ENCODE measurements at regions not wholly inside any gene's neighbourhood (a gene's known extent, or its start where the extent isn't known, plus 50 kb on each side); places are given as distances from the start of the nearest gene placed in this dataset.

GRCh38 chr3:78186404-78186803, 1146.5 kb downstream of the ROBO2 start:
- DNase-seq (ENCODE audit: low read depth, low spot score), result no peak
- H3K4me3 Mint-ChIP-seq, result no peak overlapping the region
- H3K9me3 Mint-ChIP-seq, result peaks cover 6% of the 10 kb centered on the region
- no peak for TF ChIP-seq CTCF (conservative IDR thresholded peaks at IDR 0.05)
- H3K4me1 Mint-ChIP-seq, result peaks cover 17% of the 10 kb centered on the region
- H3K36me3 Mint-ChIP-seq (ENCODE audit: low read depth), result no peaks in the 10 kb centered on the region
- H3K27ac Mint-ChIP-seq (ENCODE audit: unreplicated experiment), result no peak overlapping the region
- no peaks in the 10 kb centered on the region for H3K27me3 Mint-ChIP-seq (ENCODE audit: low read depth)

GRCh38 chr3:78201091-78201490, 1161.2 kb downstream of the ROBO2 start:
- H3K4me1 Mint-ChIP-seq, result no peaks in the 10 kb centered on the region
- no peak overlapping the region for H3K27ac Mint-ChIP-seq (ENCODE audit: unreplicated experiment)
- no peak for TF ChIP-seq CTCF (conservative IDR thresholded peaks at IDR 0.05)
- no peak overlapping the region for H3K4me3 Mint-ChIP-seq
- H3K9me3 Mint-ChIP-seq, result peaks cover 2% of the 10 kb centered on the region
- no peaks in the 10 kb centered on the region for H3K36me3 Mint-ChIP-seq (ENCODE audit: low read depth)
- H3K27me3 Mint-ChIP-seq (ENCODE audit: low read depth), result no peaks in the 10 kb centered on the region
- DNase-seq (ENCODE audit: low read depth, low spot score), result no peak

GRCh38 chr3:78204977-78205376, 1165.1 kb downstream of the ROBO2 start:
- DNase-seq (ENCODE audit: low read depth, low spot score), result no peak
- peak; percentile 36 for TF ChIP-seq CTCF (conservative IDR thresholded peaks at IDR 0.05)
- Mint-ChIP-seq H3K4me3 (no peak overlapping the region), H3K27me3 (ENCODE audit: low read depth) (no peaks in the 10 kb centered on the region), H3K27ac (ENCODE audit: unreplicated experiment) (no peak overlapping the region), H3K36me3 (ENCODE audit: low read depth) (no peaks in the 10 kb centered on the region), H3K4me1 (no peaks in the 10 kb centered on the region), H3K9me3 (peaks cover 1% of the 10 kb centered on the region)

GRCh38 chr3:78221300-78221699, 1181.4 kb downstream of the ROBO2 start:
- H3K36me3 Mint-ChIP-seq (ENCODE audit: low read depth), result no peaks in the 10 kb centered on the region

GRCh38 chr3:78221796-78222195, 1181.9 kb downstream of the ROBO2 start:
- Mint-ChIP-seq H3K27ac (ENCODE audit: unreplicated experiment) (no peak overlapping the region), H3K9me3 (peaks cover 3% of the 10 kb centered on the region), H3K36me3 (ENCODE audit: low read depth) (no peaks in the 10 kb centered on the region), H3K4me1 (no peaks in the 10 kb centered on the region), H3K4me3 (no peak overlapping the region), H3K27me3 (ENCODE audit: low read depth) (no peaks in the 10 kb centered on the region)
- TF ChIP-seq CTCF (conservative IDR thresholded peaks at IDR 0.05), result no peak
- DNase-seq (ENCODE audit: low read depth, low spot score), result no peak

More at GRCh38 chr3:78221300-78221699, 1181.4 kb downstream of the ROBO2 start:
- H3K27ac Mint-ChIP-seq (ENCODE audit: unreplicated experiment), result no peak overlapping the region
- no peak for DNase-seq (ENCODE audit: low read depth, low spot score)
- no peak for TF ChIP-seq CTCF (conservative IDR thresholded peaks at IDR 0.05)
- H3K27me3 Mint-ChIP-seq (ENCODE audit: low read depth), result no peaks in the 10 kb centered on the region
- no peak overlapping the region for H3K4me3 Mint-ChIP-seq
- H3K4me1 Mint-ChIP-seq, result no peaks in the 10 kb centered on the region
- H3K9me3 Mint-ChIP-seq, result peaks cover 3% of the 10 kb centered on the region

- Mint-ChIP-seq H3K4me1 (no peaks in the 10 kb centered on the region), H3K27ac (ENCODE audit: unreplicated experiment) (no peak overlapping the region), H3K4me3 (no peak overlapping the region), H3K36me3 (ENCODE audit: low read depth) (no peaks in the 10 kb centered on the region), H3K27me3 (ENCODE audit: low read depth) (no peaks in the 10 kb centered on the region), H3K9me3 (peaks cover 15% of the 10 kb centered on the region)
- TF ChIP-seq CTCF (conservative IDR thresholded peaks at IDR 0.05), result no peak
- DNase-seq (ENCODE audit: low read depth, low spot score), result no peak
Observed at GRCh38 chr3:78235841-78236240, 1195.9 kb downstream of the ROBO2 start.

All from neural crest cell (in vitro differentiated cells).